ENCODE measurements at regions not wholly inside any gene's neighbourhood (a gene's known extent, or its start where the extent isn't known, plus 50 kb on each side); places are given as distances from the start of the nearest gene placed in this dataset.
A peak's percentile ranks its signal among the peaks of the same experiment; 100 is the strongest.

- DNase-seq, result no peak
- no peak overlapping the region for H3K27ac ChIP-seq
- H3K4me3 ChIP-seq, result no peak overlapping the region
- intact Hi-C loops (cut with DNase I; ENCODE audit: low total_unique reads), result no loop called here
- H3K9me3 ChIP-seq, result no peaks in the 10 kb centered on the region
- no peaks in the 10 kb centered on the region for H3K36me3 ChIP-seq (ENCODE audit: low read depth, missing control alignments)
- H3K4me1 ChIP-seq, result no peaks in the 10 kb centered on the region
- WGBS, 2 donors, result 92 to 93% methylated on average over 3 of the region's 3 CpGs
- H3K27me3 ChIP-seq, result no peaks in the 10 kb centered on the region
- TF ChIP-seq POLR2A (IDR thresholded peaks at IDR 0.05), result no peak
- TF ChIP-seq CTCF (IDR thresholded peaks at IDR 0.05), result no peak
Observed at GRCh38 chr6:170035044-170035443, 255.8 kb downstream of the DLL1 start.

- no peak overlapping the region for H3K27ac ChIP-seq
- no peaks in the 10 kb centered on the region for H3K9me3 ChIP-seq
- no peaks in the 10 kb centered on the region for H3K27me3 ChIP-seq
- H3K36me3 ChIP-seq (ENCODE audit: low read depth, missing control alignments), result no peaks in the 10 kb centered on the region
- intact Hi-C loops (cut with DNase I; ENCODE audit: low total_unique reads), result no loop called here
- no peak for TF ChIP-seq POLR2A (IDR thresholded peaks at IDR 0.05)
- TF ChIP-seq CTCF (IDR thresholded peaks at IDR 0.05), result no peak
- H3K4me1 ChIP-seq, result no peaks in the 10 kb centered on the region
- no peak overlapping the region for H3K4me3 ChIP-seq
- 89 to 90% methylated on average over 12 of the region's 12 CpGs for WGBS, 2 donors
- DNase-seq, result peak; percentile 0
Observed at GRCh38 chr6:170034294-170034693, 256.6 kb downstream of the DLL1 start.

GRCh38 chr6:170033666-170034065, 257.2 kb downstream of the DLL1 start:
- Histone ChIP-seq H3K36me3 (ENCODE audit: low read depth, missing control alignments) (no peaks in the 10 kb centered on the region), H3K4me3 (no peak overlapping the region), H3K27me3 (no peaks in the 10 kb centered on the region), H3K4me1 (no peaks in the 10 kb centered on the region), H3K27ac (no peak overlapping the region), H3K9me3 (no peaks in the 10 kb centered on the region)
- 98 to 99% methylated on average over 4 of the region's 4 CpGs for WGBS, 2 donors
- no peak for TF ChIP-seq CTCF (IDR thresholded peaks at IDR 0.05)
- no peak for TF ChIP-seq POLR2A (IDR thresholded peaks at IDR 0.05)
- intact Hi-C loops (cut with DNase I; ENCODE audit: low total_unique reads), result no loop called here
- peak; percentile 1 for DNase-seq

GRCh38 chr6:170032706-170033309, 258.1 kb downstream of the DLL1 start:
- no peaks in the 10 kb centered on the region for H3K4me1 ChIP-seq
- TF ChIP-seq POLR2A (IDR thresholded peaks at IDR 0.05), result no peak
- TF ChIP-seq CTCF (IDR thresholded peaks at IDR 0.05), result no peak
- peak; percentile 9 for DNase-seq
- no peak overlapping the region for H3K4me3 ChIP-seq
- WGBS, 2 donors, result 97% methylated on average over 9 of the region's 9 CpGs
- no peaks in the 10 kb centered on the region for H3K36me3 ChIP-seq (ENCODE audit: low read depth, missing control alignments)
- H3K27me3 ChIP-seq, result no peaks in the 10 kb centered on the region
- H3K9me3 ChIP-seq, result no peaks in the 10 kb centered on the region
- intact Hi-C loops (cut with DNase I; ENCODE audit: low total_unique reads), result no loop called here
- no peak overlapping the region for H3K27ac ChIP-seq

- Histone ChIP-seq H3K4me3 (no peak overlapping the region), H3K9me3 (no peaks in the 10 kb centered on the region), H3K4me1 (no peaks in the 10 kb centered on the region), H3K27ac (no peak overlapping the region), H3K36me3 (ENCODE audit: low read depth, missing control alignments) (no peaks in the 10 kb centered on the region), H3K27me3 (no peaks in the 10 kb centered on the region)
- intact Hi-C loops (cut with DNase I; ENCODE audit: low total_unique reads), result no loop called here
- DNase-seq, result peak; percentile 5
- no peak for TF ChIP-seq POLR2A (IDR thresholded peaks at IDR 0.05)
- no peak for TF ChIP-seq CTCF (IDR thresholded peaks at IDR 0.05)
- WGBS, 2 donors, result 90 to 95% methylated on average over 2 to 6 of the region's 6 CpGs
Observed at GRCh38 chr6:170032197-170032596, 258.7 kb downstream of the DLL1 start.

Measured in testis (tissue), 2 donors.